ENCODE measurements at regions not wholly inside any gene's neighbourhood (a gene's known extent, or its start where the extent isn't known, plus 50 kb on each side); places are given as distances from the start of the nearest gene placed in this dataset.

GRCh38 chr2:103285354-103285753 is 523.5 kb downstream of the TMEM182 start:
- no peak for DNase-seq

GRCh38 chr2:103287746-103288145 is 525.9 kb downstream of the TMEM182 start:
- DNase-seq: no peak

- DNase-seq: no peak
These were observed 526.9 kb downstream of the TMEM182 start for GRCh38 chr2:103288696-103289095.

- no peak for DNase-seq
These were observed 527.4 kb downstream of the TMEM182 start for GRCh38 chr2:103289105-103289725.

- no peak for DNase-seq
These were observed 530.7 kb downstream of the TMEM182 start for GRCh38 chr2:103292573-103292972.

- DNase-seq: no peak
These were observed 531.4 kb downstream of the TMEM182 start for GRCh38 chr2:103293067-103293741.

GRCh38 chr2:103293742-103294077 is 531.9 kb downstream of the TMEM182 start:
- no peak for DNase-seq

- no peak for DNase-seq
These were observed 532.6 kb downstream of the TMEM182 start for GRCh38 chr2:103294420-103294819.

- DNase-seq: no peak
These were observed 533.8 kb downstream of the TMEM182 start for GRCh38 chr2:103295591-103295990.

- no peak for DNase-seq
These were observed 562.8 kb downstream of the TMEM182 start for GRCh38 chr2:103324671-103325070.

- DNase-seq: no peak
These were observed 565.6 kb downstream of the TMEM182 start for GRCh38 chr2:103327386-103327785.

GRCh38 chr2:103327966-103328365 is 566.1 kb downstream of the TMEM182 start:
- DNase-seq: no peak

GRCh38 chr2:103335403-103335802 is 573.6 kb downstream of the TMEM182 start:
- DNase-seq: no peak

GRCh38 chr2:103338819-103339218 is 577.0 kb downstream of the TMEM182 start:
- DNase-seq: no peak

- no peak for DNase-seq
These were observed 584.9 kb downstream of the TMEM182 start for GRCh38 chr2:103346780-103347179.

- no peak for DNase-seq
These were observed 591.9 kb downstream of the TMEM182 start for GRCh38 chr2:103353774-103354173.

GRCh38 chr2:103355287-103355686 is 593.5 kb downstream of the TMEM182 start:
- no peak for DNase-seq

GRCh38 chr2:103361712-103362111 is 599.9 kb downstream of the TMEM182 start:
- DNase-seq: no peak

GRCh38 chr2:103363639-103364038 is 601.8 kb downstream of the TMEM182 start:
- DNase-seq: no peak

GRCh38 chr2:103364177-103364576 is 602.3 kb downstream of the TMEM182 start:
- no peak for DNase-seq

GRCh38 chr2:103365071-103365470 is 603.2 kb downstream of the TMEM182 start:
- no peak for DNase-seq

GRCh38 chr2:103367877-103368276 is 606.0 kb downstream of the TMEM182 start:
- no peak for DNase-seq

- DNase-seq: no peak
These were observed 621.7 kb downstream of the TMEM182 start for GRCh38 chr2:103383541-103383940.

- DNase-seq: no peak
These were observed 625.0 kb downstream of the TMEM182 start for GRCh38 chr2:103386872-103387271.

GRCh38 chr2:103387888-103388287 is 626.1 kb downstream of the TMEM182 start:
- DNase-seq: no peak
